Breast epithelium (tissue), 4 donors: ENCODE measurements at regions not wholly inside any gene's neighbourhood (a gene's known extent, or its start where the extent isn't known, plus 50 kb on each side); places are given as distances from the start of the nearest gene placed in this dataset.
"Not testable (repeated sequence)": the region's sequence is repeated elsewhere in the genome, so short reads cannot be mapped to it uniquely, and the experiment has no call there.

Experiments used
- DNase-seq, 2 donors: peaks; one replicate each; pipeline ENCODE4 v3.0.0-alpha.2; 2019; ENCODE audit warnings: low spot score in 2 of 2
- H3K27ac ChIP-seq, 2 donors: fragments of 200-600 bp; sonication (generic) in 1 of 2; one replicate each; pipeline ENCODE4 v1.5.1; 2016 to 2019; ENCODE audit warnings: mild to moderate bottlenecking in 1 of 2
- H3K27me3 ChIP-seq, 2 donors: fragments of 200-600 bp; sonication (generic) in 1 of 2; one replicate each; pipeline versions ENCODE4 v1.5.1 to v1.6.0; 2017 to 2019; ENCODE audit warnings: control low read depth in 1 of 2, mild to moderate bottlenecking in 1 of 2
- H3K36me3 ChIP-seq: fragments of 200-600 bp; one replicate; pipeline ENCODE4 v1.5.1; 2019
- H3K4me1 ChIP-seq, 2 donors: fragments of 200-600 bp; sonication (generic); one replicate each; pipeline ENCODE4 v1.5.1; 2016 to 2019; ENCODE audit warnings: control low read depth in 1 of 2
- H3K4me3 ChIP-seq, 3 donors: fragments of 200-600 bp; sonication (generic); 1 replicate in 2 of 3; 2 replicates in 1 of 3; pipeline ENCODE4 v1.5.1; 2016 to 2019; ENCODE audit warnings: mild to moderate bottlenecking in 3 of 3, moderate library complexity in 2 of 3
- H3K9me3 ChIP-seq, 2 donors: fragments of 200-600 bp; sonication (generic) in 1 of 2; one replicate each; pipeline ENCODE4 v1.5.1; 2016 to 2019; ENCODE audit warnings: control low read depth in 1 of 2
- POLR2A ChIP-seq: fragments of 450-650 bp; IDR thresholded peaks from one replicate; pipeline ENCODE4 v1.6.1; 2016; ENCODE audit warnings: antibody characterized with exemption, mild to moderate bottlenecking, moderate library complexity
- POLR2AphosphoS5 ChIP-seq, 3 donors: sonication (generic); formaldehyde crosslinking; IDR thresholded peaks; one replicate each; pipeline ENCODE4 v1.6.1; 2017; ENCODE audit warnings: antibody characterized with exemption in 3 of 3
- intact Hi-C: fragments of 100-400 bp; cut with DNase I; formaldehyde crosslinking; loops from one replicate; pipeline ENCODE4 v1.15.1; 2023; ENCODE audit warnings: low total_unique reads
- TF ChIP-seq, protein P1 (sequence below), 3 donors: fragments of 450-650 bp; IDR thresholded peaks; one replicate each; pipeline ENCODE4 v1.5.1; 2016 to 2017; ENCODE audit warnings: antibody characterized with exemption in 3 of 3, mild to moderate bottlenecking in 3 of 3, moderate library complexity in 3 of 3

DNA sequence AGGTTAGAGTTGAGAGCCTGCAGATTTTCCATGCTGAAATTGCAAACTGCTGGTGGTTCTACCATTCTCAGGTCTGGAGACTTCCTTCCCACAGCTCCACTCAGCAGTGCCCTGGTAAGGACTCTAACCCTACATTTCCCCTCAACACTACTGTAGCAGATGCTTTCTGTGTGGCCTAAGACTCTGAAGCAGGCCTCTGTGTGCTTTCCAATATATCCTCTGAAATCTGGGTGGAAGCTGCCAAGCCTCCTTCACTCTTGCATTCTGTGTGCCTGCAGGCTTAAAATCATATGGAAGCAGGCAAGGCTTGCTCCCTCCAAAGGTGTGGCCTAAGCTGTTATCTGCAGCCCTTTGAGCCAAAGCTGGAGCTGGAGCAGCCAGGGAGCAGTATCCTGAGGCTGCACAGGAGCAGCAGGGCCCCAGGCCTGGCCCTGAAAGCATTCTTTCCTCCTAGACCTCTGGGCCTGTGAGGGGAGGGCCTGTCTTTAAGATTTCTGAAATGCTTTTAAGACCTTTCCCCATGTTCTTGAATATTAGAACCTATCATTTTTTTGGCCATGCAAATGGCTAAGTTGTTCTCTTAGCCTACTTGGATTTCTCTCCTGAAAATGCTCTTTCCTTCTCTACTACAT lies 134.1 kb upstream of the TSHZ3 start:
- no peak overlapping the region for H3K27ac ChIP-seq
- TF ChIP-seq, protein P1, sequence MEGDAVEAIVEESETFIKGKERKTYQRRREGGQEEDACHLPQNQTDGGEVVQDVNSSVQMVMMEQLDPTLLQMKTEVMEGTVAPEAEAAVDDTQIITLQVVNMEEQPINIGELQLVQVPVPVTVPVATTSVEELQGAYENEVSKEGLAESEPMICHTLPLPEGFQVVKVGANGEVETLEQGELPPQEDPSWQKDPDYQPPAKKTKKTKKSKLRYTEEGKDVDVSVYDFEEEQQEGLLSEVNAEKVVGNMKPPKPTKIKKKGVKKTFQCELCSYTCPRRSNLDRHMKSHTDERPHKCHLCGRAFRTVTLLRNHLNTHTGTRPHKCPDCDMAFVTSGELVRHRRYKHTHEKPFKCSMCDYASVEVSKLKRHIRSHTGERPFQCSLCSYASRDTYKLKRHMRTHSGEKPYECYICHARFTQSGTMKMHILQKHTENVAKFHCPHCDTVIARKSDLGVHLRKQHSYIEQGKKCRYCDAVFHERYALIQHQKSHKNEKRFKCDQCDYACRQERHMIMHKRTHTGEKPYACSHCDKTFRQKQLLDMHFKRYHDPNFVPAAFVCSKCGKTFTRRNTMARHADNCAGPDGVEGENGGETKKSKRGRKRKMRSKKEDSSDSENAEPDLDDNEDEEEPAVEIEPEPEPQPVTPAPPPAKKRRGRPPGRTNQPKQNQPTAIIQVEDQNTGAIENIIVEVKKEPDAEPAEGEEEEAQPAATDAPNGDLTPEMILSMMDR (IDR thresholded peaks at IDR 0.05), result no peak
- TF ChIP-seq POLR2AphosphoS5 (IDR thresholded peaks at IDR 0.05) (no peak), POLR2A (no peak)
- peaks cover 0 to 19% of the 10 kb centered on the region in 2 donors for H3K9me3 ChIP-seq
- intact Hi-C loops, result no loop called here
- no peaks in the 10 kb centered on the region for H3K4me1 ChIP-seq
- H3K36me3 ChIP-seq, result no peaks in the 10 kb centered on the region
- H3K4me3 ChIP-seq, result no peak overlapping the region
- no peaks in the 10 kb centered on the region for H3K27me3 ChIP-seq
- DNase-seq, result no peak

DNA sequence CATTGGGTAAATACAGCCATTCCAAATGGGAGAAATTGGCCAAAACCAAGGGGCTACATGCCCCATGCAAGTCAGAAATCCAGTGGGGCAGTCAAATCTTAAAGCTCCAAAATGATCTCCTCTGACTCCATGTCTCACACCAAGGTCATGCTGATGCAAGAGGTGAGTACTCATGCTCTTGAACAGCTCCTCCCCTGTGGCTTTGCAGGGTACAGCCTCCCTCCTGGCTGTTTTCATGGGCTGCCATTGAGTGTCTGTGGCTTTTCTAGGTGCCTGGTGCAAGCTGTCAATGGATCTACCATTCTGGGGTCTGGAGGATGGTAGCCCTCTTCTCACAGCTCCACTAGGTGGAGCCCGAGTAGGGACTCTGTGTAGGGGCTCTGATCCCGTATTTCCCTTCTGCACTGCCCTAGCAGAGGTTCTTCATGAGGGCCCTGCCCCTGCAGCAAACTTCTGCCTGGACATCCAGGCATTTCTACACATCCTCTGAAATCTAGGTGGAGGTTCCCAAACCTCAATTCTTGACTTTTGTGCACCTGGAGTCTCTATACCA lies 135.7 kb upstream of the TSHZ3 start:
- intact Hi-C loops, H3K36me3 ChIP-seq, H3K4me3 ChIP-seq, H3K27me3 ChIP-seq, DNase-seq, H3K27ac ChIP-seq, H3K4me1 ChIP-seq: not testable (repeated sequence)
- peaks cover 0 to 19% of the 10 kb centered on the region in 2 donors for H3K9me3 ChIP-seq

DNA sequence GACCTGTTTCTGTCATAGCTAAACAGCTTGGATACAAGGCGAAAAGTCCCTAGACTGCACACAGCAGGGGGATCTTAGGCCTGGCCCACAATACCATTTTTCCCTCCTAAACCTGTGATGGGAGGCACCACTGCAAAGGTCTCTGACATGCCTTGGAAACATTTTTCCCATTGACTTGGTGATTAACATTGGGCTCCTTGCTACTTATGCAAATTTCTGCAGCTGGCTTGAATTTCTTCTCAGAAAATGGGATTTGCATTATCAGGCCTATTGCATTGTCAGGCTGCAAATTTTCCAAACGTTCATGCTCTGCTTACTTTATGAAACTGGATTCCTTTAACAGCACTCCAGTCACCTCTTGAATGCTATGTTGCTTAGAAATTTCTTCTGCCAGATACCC lies 136.2 kb upstream of the TSHZ3 start:
- H3K36me3 ChIP-seq, result no peaks in the 10 kb centered on the region
- H3K27me3 ChIP-seq, result no peaks in the 10 kb centered on the region
- H3K4me3 ChIP-seq, result no peak overlapping the region
- intact Hi-C loops, result no loop called here
- TF ChIP-seq POLR2AphosphoS5 (IDR thresholded peaks at IDR 0.05) (no peak), POLR2A (no peak)
- TF ChIP-seq, protein P1 (IDR thresholded peaks at IDR 0.05), result no peak
- peaks cover 0 to 19% of the 10 kb centered on the region in 2 donors for H3K9me3 ChIP-seq
- H3K27ac ChIP-seq, result no peak overlapping the region
- H3K4me1 ChIP-seq, result no peaks in the 10 kb centered on the region
- no peak for DNase-seq

DNA sequence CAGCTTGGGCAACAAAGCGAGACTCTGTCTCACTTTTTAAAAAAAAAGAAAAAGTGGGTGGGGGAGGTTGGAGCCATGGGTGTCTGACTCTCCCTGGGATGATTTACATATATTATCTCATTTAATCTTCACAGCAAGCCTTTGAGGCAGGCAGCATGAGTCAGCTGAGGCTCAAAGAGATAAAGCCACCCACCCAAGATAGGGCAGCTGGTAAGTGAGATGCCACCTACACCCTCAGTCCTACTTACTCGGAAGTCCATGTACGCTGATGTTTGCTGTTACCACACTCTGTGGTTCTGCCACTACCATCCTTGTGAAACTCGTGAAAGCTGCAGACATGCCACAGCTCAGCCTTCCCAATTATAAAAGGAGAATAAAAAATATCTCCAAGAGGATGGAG lies 142.0 kb upstream of the TSHZ3 start:
- Histone ChIP-seq H3K4me3 (no peak overlapping the region), H3K9me3 (peaks cover 0 to 5% of the 10 kb centered on the region in 2 donors), H3K27me3 (no peaks in the 10 kb centered on the region), H3K4me1 (no peaks in the 10 kb centered on the region), H3K36me3 (no peaks in the 10 kb centered on the region), H3K27ac (no peak overlapping the region)
- intact Hi-C loops, result no loop called here
- TF ChIP-seq POLR2AphosphoS5 (IDR thresholded peaks at IDR 0.05), result no peak
- TF ChIP-seq POLR2A, result no peak
- TF ChIP-seq, protein P1 (IDR thresholded peaks at IDR 0.05), result no peak
- DNase-seq, result no peak

DNA sequence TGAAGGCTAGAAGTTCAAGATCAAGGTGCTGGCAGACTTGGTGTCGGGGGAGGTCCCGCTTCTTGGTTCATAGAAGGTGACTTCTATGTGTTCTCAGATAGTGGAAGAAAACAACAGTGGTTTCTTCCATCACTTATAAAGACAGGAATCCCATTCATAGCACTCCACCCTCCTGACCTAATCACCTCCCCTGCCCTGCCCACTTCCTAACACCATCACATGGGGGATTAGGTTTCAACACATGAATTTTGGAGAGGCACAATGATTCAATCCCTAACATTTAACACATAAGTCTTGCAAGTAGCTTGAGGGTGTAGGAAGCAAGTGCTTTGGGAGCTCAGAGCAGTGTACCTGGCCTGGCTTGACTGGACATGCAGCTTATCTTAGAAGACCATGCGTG lies 142.8 kb upstream of the TSHZ3 start:
- Histone ChIP-seq H3K4me1 (no peaks in the 10 kb centered on the region), H3K27ac (no peak overlapping the region), H3K36me3 (no peaks in the 10 kb centered on the region), H3K27me3 (no peaks in the 10 kb centered on the region), H3K4me3 (no peak overlapping the region), H3K9me3 (no peaks in the 10 kb centered on the region)
- DNase-seq, result no peak
- TF ChIP-seq POLR2A (no peak), POLR2AphosphoS5 (IDR thresholded peaks at IDR 0.05) (no peak)
- TF ChIP-seq, protein P1 (IDR thresholded peaks at IDR 0.05), result no peak
- intact Hi-C loops, result no loop called here
